Naive thymus-derived CD8-positive, alpha-beta T cell (primary cell): ENCODE measurements at regions not wholly inside any gene's neighbourhood (a gene's known extent, or its start where the extent isn't known, plus 50 kb on each side); places are given as distances from the start of the nearest gene placed in this dataset.

ENCODE experiments used
- ATAC-seq, 2 donors: fragments of 150-1000 bp; cut with Tn5 transposase in 1 of 2; sonication (Bioruptor Pico), chemical (Tn5 transposase) in 1 of 2; 1 replicate in 1 of 2; 2 replicates in 1 of 2; pipeline ENCODE4 v1.10.0; 2021; ENCODE audit warnings: mild to moderate bottlenecking in 2 of 2, moderate library complexity in 2 of 2
- POLR2A ChIA-PET: fragments of 350-600 bp; sonication (Branson Sonifier 250); formaldehyde crosslinking; loops from one replicate; lab custom pipeline; 2021; ENCODE audit warnings: antibody characterized with exemption; lab: Charles Lee
- DNase-seq, 10 donors: peaks; one replicate each; pipeline versions ENCODE4 v3.0.0 to v3.0.0-alpha.2; 2020 to 2022
- H3K27ac Mint-ChIP-seq, 10 donors: one replicate each; pipeline ENCODE4 v1.8.0; 2020 to 2022; ENCODE audit warnings: mild to moderate bottlenecking in 10 of 10, mixed read lengths in 10 of 10, moderate library complexity in 4 of 10, inconsistent platforms in 1 of 10
- H3K27me3 Mint-ChIP-seq, 5 donors: one replicate each; pipeline ENCODE4 v1.8.0; 2021 to 2022; ENCODE audit warnings: mixed read lengths in 5 of 5
- H3K36me3 Mint-ChIP-seq, 3 donors: one replicate each; pipeline ENCODE4 v1.8.0; 2020 to 2022; ENCODE audit warnings: mixed read lengths in 3 of 3, mild to moderate bottlenecking in 2 of 3, inconsistent platforms in 1 of 3
- H3K4me1 Mint-ChIP-seq, 4 donors: one replicate each; pipeline ENCODE4 v1.8.0; 2021 to 2022; ENCODE audit warnings: mixed read lengths in 4 of 4
- H3K4me3 Mint-ChIP-seq, 10 donors: one replicate each; pipeline ENCODE4 v1.8.0; 2020 to 2022; ENCODE audit warnings: mild to moderate bottlenecking in 10 of 10, mixed read lengths in 10 of 10, moderate library complexity in 6 of 10, inconsistent platforms in 1 of 10
- H3K9me3 Mint-ChIP-seq, 9 donors: one replicate each; pipeline ENCODE4 v1.8.0; 2020 to 2022; ENCODE audit warnings: mixed read lengths in 9 of 9, mild to moderate bottlenecking in 3 of 9, inconsistent platforms in 1 of 9, moderate library complexity in 1 of 9

DNA sequence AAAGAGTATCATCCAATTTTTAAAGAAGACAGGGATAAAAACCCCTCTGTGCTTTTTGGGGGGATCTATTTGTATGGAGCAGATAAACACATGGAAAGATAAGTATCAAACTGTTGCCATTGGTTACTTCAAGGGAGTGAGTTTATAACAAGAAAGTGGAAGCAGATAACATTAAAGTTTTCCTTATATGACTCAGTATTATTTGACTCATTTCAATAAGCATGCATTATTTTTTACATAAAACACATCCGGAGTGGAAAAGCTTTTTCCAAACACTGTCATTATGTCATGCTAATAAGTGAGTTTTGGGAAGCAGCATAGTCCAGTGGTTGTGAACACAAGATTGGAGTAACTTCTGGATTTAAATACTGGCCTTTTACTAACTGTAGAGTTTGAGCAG lies 452.2 kb downstream of the LTN1 start:
- DNase-seq (no peak), ATAC-seq (no peak)
- no peak overlapping the region for H3K27ac Mint-ChIP-seq
- H3K27me3 Mint-ChIP-seq, result no peaks in the 10 kb centered on the region
- peaks cover 0 to 1% (median 0%) of the 10 kb centered on the region in 9 donors for H3K9me3 Mint-ChIP-seq
- H3K36me3 Mint-ChIP-seq, result peaks cover 0 to under 1% (median 0%) of the 10 kb centered on the region in 3 donors
- H3K4me3 Mint-ChIP-seq, result no peak overlapping the region
- no peaks in the 10 kb centered on the region for H3K4me1 Mint-ChIP-seq
- POLR2A ChIA-PET, result no interaction called here

DNA sequence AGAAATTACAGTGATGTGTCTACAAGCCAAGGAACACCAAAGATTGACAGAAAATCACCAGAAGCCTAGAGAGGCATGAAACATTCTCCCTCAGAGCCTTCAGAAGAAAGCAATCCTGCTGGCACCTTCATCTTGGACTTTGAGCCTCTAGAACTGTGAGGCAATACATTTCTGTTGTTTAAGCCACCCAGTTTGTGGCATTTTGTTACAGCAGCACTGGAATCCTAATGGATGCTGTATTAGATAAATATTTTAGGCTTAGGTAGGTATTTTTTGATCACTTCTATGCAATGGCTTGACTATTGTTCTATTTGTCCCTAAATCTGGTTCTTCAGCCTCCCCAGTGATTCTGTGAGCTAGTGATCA lies 453.1 kb downstream of the LTN1 start:
- no peaks in the 10 kb centered on the region for H3K4me1 Mint-ChIP-seq
- POLR2A ChIA-PET, result no interaction called here
- no peak overlapping the region for H3K4me3 Mint-ChIP-seq
- no peak for ATAC-seq
- H3K27me3 Mint-ChIP-seq, result peaks cover 0 to 7% (median 3%) of the 10 kb centered on the region in 5 donors
- peak overlapping the region in 1 of 10 donors; percentile 13 for H3K27ac Mint-ChIP-seq
- H3K9me3 Mint-ChIP-seq, result peaks cover 0 to 1% (median 0%) of the 10 kb centered on the region in 9 donors
- DNase-seq, result no peak
- no peaks in the 10 kb centered on the region for H3K36me3 Mint-ChIP-seq

DNA sequence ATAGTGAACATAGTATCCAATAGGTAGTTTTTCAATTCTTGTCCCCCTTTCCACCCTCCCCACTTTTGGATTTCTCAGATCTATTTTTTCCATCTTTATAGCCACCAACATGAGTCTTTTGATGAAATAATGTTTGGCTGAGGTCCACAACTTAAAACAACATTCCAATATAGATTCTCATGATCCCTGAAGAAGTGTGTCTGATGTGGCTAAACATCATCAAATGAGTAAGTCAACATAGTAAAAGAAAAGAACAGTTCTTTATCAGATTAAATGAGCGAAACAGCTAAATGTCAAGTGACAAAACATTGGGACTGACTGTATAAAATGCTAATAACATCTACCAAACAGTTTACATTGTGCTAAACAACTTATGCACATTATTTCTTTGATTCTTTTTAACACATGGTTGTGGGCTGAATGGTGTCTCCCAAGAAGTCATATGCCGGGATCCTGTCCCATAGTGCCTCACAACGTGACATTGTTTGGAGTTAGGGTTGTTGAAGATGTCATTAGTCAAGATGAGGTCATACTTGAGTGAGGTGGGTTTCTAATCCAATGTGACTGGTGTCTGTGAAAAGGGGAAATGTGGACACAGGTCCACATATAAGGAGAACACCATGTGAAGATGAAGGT lies 453.6 kb downstream of the LTN1 start:
- no peak for DNase-seq
- no peak for ATAC-seq
- Mint-ChIP-seq H3K4me1 (no peaks in the 10 kb centered on the region), H3K27me3 (peaks cover 0 to 12% (median 3%) of the 10 kb centered on the region in 5 donors), H3K9me3 (peaks cover 0 to 1% (median 0%) of the 10 kb centered on the region in 9 donors), H3K36me3 (no peaks in the 10 kb centered on the region), H3K27ac (no peak overlapping the region), H3K4me3 (no peak overlapping the region)
- POLR2A ChIA-PET, result no interaction called here

DNA sequence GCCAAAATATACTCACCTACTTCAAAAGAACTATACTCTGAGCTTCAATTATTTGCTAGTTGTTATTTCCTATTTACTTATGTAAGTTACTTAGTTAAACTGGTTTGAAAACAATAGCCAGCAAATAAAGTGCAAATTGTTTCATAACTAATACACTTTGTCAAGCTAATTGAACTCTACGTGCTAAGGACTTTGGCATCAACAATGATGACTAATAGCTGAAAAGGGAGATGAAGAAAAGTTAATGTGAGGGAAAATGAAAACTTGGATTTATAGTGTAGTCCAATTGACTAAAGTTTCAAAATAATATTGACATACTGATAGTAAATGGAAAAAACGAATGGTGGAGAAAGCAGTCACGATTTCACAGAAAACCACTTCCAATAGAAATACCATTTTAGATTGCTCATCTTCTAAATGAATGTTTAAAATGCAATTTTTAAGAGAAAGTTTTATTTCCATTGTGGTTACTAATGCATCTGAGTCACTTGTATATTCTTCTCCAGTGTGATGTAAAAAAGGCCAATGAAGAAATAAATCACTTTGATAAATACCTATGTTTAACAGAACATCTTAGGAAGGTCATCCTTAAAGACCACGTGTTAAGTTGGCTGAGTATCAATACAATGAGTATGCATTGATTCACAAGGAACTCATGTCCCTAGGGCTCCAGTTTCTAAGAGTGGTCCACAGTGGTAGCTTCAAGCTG lies 455.2 kb downstream of the LTN1 start:
- no peak for ATAC-seq
- H3K4me1 Mint-ChIP-seq, result no peaks in the 10 kb centered on the region
- H3K4me3 Mint-ChIP-seq, result no peak overlapping the region
- peaks cover 0 to 24% (median 10%) of the 10 kb centered on the region in 5 donors for H3K27me3 Mint-ChIP-seq
- no peak overlapping the region for H3K27ac Mint-ChIP-seq
- no peak for DNase-seq
- peaks cover 0 to 6% (median 0%) of the 10 kb centered on the region in 9 donors for H3K9me3 Mint-ChIP-seq
- H3K36me3 Mint-ChIP-seq, result no peaks in the 10 kb centered on the region
- POLR2A ChIA-PET, result no interaction called here

DNA sequence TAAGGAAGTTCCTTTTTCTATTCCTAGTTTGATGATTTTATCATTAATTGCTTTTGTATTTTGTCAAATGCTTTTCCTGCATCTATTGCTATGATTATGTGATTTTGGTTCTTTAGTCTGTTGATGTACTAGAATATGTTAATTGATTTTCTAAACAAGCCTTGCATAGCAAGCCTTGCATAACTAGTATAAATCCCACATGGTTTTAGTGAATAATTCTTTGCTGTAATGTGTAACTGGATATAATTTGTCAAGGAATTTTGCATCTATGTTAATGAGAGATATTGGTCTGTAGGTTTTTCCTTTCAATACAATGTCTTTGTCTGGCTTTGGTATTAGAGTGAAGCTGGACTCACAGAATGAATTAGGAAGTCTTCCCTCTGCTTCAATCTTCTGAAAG lies 460.2 kb downstream of the LTN1 start:
- no peaks in the 10 kb centered on the region for H3K4me1 Mint-ChIP-seq

DNA sequence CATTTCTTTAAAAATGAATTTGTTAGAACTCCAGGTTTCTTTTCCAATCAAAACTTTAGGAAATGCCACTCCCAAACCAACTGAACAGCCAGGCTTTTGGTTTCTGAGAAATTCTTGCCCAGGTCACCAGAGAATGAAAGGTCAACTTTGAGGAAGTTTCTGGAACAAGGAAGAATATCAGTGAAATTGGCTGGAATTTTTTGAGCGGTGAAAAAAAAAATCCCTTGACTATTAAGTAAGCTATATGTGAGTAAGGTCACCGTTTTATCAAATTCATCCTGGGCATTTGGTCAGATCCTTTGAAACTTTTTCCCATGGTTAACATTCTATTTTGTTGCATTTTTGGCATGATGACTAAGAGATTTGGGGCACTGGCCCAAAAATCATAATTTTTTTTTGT lies 469.3 kb downstream of the LTN1 start:
- ATAC-seq (no peak), DNase-seq (no peak)
- Mint-ChIP-seq H3K4me1 (peaks cover 0 to 8% (median 4%) of the 10 kb centered on the region in 4 donors), H3K27ac (no peak overlapping the region), H3K9me3 (no peaks in the 10 kb centered on the region), H3K27me3 (peaks cover 0 to 12% (median 9%) of the 10 kb centered on the region in 5 donors), H3K4me3 (no peak overlapping the region), H3K36me3 (no peaks in the 10 kb centered on the region)
- POLR2A ChIA-PET, result no interaction called here

More for the DNA sequence above, 460.2 kb downstream of the LTN1 start:
- Mint-ChIP-seq H3K27ac (no peak overlapping the region), H3K4me3 (no peak overlapping the region), H3K9me3 (peaks cover 0 to 12% (median 3%) of the 10 kb centered on the region in 9 donors), H3K27me3 (peaks cover 13 to 60% (median 20%) of the 10 kb centered on the region in 5 donors), H3K36me3 (no peaks in the 10 kb centered on the region)
- POLR2A ChIA-PET, result no interaction called here
- no peak for ATAC-seq
- DNase-seq, result no peak

DNA sequence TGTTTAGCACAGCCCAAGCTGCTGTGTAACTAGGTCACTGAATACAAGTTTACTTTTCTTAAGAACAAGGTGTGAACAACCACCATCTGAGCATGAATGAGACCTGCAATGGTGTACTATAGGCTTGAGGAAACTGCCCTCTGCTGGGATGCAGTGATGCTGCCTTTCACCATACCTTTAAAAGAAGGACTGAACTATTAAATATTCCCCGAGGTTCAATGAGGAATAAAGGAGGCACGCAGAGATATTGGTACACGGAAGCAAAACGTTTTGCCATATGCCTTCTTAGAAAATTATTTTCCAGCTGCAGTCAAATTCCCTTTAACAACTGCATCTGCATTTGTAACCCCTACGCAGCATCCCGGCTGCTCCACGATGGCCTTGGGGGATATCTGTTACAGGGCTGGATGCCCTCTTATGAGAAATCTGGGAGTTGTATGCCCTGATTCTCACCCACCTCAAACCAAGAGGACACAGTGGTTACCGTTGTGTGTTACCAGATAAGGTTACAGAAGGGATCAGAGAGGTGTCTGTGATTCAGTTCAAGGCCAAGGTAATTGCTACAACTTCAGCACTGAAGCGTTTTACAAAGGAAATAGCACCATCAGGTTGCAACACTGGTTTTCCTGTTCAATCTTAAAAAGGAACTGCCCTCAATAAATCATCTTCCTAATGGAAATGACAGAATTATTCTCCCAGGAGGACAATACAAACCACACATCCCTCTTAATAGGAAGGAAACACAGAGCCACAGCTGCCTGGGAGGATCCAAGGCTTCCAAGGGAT lies 470.5 kb downstream of the LTN1 start:
- no peaks in the 10 kb centered on the region for H3K9me3 Mint-ChIP-seq
- peaks cover 0 to 8% (median 4%) of the 10 kb centered on the region in 4 donors for H3K4me1 Mint-ChIP-seq
- ATAC-seq (no peak), DNase-seq (no peak)
- H3K36me3 Mint-ChIP-seq, result no peaks in the 10 kb centered on the region
- no peak overlapping the region for H3K27ac Mint-ChIP-seq
- peaks cover 0 to 4% (median under 1%) of the 10 kb centered on the region in 5 donors for H3K27me3 Mint-ChIP-seq
- no peak overlapping the region for H3K4me3 Mint-ChIP-seq
- POLR2A ChIA-PET, result no interaction called here

DNA sequence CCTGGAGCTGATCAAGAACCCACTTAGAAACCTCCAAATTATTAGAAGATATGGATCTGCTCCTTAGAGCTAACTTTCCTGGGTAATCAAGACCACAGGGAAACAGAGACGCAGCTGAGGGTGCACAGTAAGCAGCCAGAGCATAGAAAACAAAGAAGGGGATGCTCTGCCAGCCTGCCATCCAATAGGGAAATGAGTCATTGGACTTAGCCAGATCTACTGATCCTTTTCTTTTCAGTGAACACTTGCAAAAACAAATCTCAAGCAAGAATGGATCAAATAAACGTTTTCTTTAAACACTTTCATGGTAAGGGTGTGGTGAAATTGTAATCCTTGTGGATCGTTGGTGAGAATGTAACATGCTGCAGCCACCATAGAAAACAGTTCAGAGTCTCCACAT lies 474.0 kb downstream of the LTN1 start:
- Mint-ChIP-seq H3K27ac (no peak overlapping the region), H3K4me3 (no peak overlapping the region), H3K4me1 (peaks cover 0 to 8% (median 4%) of the 10 kb centered on the region in 4 donors), H3K27me3 (peaks cover 0 to 2% (median 0%) of the 10 kb centered on the region in 5 donors), H3K9me3 (no peaks in the 10 kb centered on the region), H3K36me3 (no peaks in the 10 kb centered on the region)
- no peak for DNase-seq
- POLR2A ChIA-PET, result interaction anchor here (1.2 kb wide), 1 partner anchor 227 kb away, joined by 4 read pairs; no protein-coding TSS in a partner anchor
- no peak for ATAC-seq

DNA sequence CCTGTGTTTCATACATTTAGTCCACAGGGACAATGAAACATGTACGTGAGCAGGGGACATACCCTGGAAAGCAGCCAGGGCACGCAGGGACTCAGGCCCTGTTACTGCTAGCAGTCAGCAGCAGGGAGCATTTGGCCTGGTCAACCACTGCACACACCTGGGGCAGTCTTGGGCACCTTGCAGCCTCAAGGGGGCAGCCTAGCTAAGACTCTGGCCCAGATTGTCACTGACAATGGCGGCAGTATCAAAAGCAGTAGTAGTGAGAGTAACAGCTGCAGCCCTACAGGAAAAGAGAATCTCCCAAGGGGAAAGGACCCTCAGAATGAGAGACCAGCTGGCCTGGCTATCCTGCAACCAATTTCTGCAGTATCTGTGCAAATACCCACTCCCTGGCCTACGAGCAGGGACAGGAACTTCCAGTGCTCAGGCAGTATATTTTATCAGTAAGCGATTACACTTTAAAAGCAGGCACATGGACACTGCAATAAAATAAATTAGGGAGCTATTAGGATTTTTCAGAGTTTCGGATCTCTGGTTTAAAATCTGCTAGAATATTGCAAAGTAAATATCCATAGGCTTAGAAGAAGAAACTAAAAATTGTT lies 475.6 kb downstream of the LTN1 start:
- POLR2A ChIA-PET, result no interaction called here

DNA sequence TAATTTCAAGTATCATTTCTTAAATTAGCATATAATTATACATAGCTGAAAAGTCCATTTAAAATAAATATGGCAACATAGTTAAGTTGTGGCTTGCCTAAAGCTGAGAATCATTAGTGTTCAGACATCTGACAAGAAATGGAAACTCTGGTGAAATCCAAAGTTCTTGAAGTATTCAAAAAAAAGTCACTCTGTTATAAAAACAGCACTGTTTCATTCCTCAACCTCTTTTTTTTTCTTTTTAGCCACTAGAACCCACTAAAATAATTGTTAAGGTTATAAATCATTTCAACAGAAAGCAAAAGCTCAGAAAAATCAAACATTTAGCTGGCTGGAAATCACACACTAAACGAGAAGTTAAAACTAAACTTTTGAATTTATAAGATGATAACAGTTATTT lies 476.7 kb downstream of the LTN1 start:
- Mint-ChIP-seq H3K4me1 (no peaks in the 10 kb centered on the region), H3K4me3 (no peak overlapping the region), H3K27ac (no peak overlapping the region), H3K27me3 (peaks cover 0 to 2% (median 0%) of the 10 kb centered on the region in 5 donors), H3K9me3 (no peaks in the 10 kb centered on the region), H3K36me3 (no peaks in the 10 kb centered on the region)
- ATAC-seq (no peak), DNase-seq (no peak)
- POLR2A ChIA-PET, result no interaction called here

More for the DNA sequence above, 475.6 kb downstream of the LTN1 start:
- peak; percentile 23 to 75 (median 46) for DNase-seq
- Mint-ChIP-seq H3K27ac (no peak overlapping the region), H3K9me3 (no peaks in the 10 kb centered on the region), H3K4me1 (peaks cover 0 to 5% (median 1%) of the 10 kb centered on the region in 4 donors), H3K4me3 (no peak overlapping the region), H3K27me3 (peaks cover 0 to 2% (median 0%) of the 10 kb centered on the region in 5 donors), H3K36me3 (no peaks in the 10 kb centered on the region)
- peak; percentile 92 to 96 for ATAC-seq

DNA sequence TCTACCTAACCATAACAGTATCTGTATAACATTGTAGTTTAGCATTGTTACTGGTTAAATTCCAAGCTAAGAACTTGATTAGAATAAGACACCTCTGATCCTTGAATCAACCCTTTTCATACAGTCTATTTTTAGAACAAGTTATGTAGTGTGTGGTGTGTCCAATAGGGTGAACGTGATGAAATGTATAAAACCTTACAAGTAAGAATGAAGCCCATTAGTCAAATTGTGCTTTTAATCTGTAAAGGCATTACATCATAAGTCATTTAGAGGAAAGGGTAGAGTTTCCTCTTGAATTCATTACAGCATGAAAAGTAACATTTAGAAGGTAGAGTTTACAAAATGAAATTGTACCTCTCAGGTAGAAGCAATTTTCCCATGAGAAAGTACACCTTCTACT lies 479.2 kb downstream of the LTN1 start:
- peak overlapping the region in 1 of 10 donors; percentile 18 for H3K27ac Mint-ChIP-seq
- no peak overlapping the region for H3K4me3 Mint-ChIP-seq
- H3K36me3 Mint-ChIP-seq, result no peaks in the 10 kb centered on the region
- ATAC-seq, result no peak
- H3K27me3 Mint-ChIP-seq, result peaks cover 0 to 11% (median 2%) of the 10 kb centered on the region in 5 donors
- no peaks in the 10 kb centered on the region for H3K9me3 Mint-ChIP-seq
- DNase-seq, result no peak
- POLR2A ChIA-PET, result no interaction called here
- no peaks in the 10 kb centered on the region for H3K4me1 Mint-ChIP-seq

DNA sequence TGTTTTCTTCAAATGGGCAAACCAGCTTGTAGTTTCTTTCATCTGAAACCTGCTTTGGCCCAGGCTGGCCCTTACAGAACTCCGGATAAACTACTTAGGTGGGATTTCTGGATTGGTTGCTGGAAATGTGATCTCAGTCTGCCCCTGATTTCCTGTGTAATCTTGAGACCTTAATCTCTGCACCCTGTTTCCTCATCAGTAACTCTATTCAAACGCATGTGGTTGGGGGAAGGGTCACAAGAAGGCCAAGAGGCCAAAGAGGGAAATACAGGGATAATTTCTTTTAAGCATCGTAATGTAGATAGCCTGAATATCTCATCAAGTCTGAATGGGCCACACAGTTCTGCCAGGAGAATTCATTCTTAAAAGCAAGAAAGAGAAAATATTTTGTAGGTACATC lies 483.6 kb downstream of the LTN1 start:
- POLR2A ChIA-PET, result no interaction called here
- H3K36me3 Mint-ChIP-seq, result peaks cover 0 to 15% (median 4%) of the 10 kb centered on the region in 3 donors
- DNase-seq (no peak), ATAC-seq (no peak)
- no peak overlapping the region for H3K27ac Mint-ChIP-seq
- no peak overlapping the region for H3K4me3 Mint-ChIP-seq
- H3K4me1 Mint-ChIP-seq, result no peaks in the 10 kb centered on the region
- peaks cover 0 to 11% (median 2%) of the 10 kb centered on the region in 5 donors for H3K27me3 Mint-ChIP-seq
- peaks cover 0 to 32% (median 17%) of the 10 kb centered on the region in 9 donors for H3K9me3 Mint-ChIP-seq
